Karpas-422 (cell line): ENCODE measurements at regions not wholly inside any gene's neighbourhood (a gene's known extent, or its start where the extent isn't known, plus 50 kb on each side); places are given as distances from the start of the nearest gene placed in this dataset.

Experiments used
- DNase-seq: peaks from one replicate; pipeline ENCODE4 v3.0.0-alpha.2; 2015
- H2AFZ ChIP-seq: fragments of 200-600 bp; sonication (generic); 2 replicates; pipeline ENCODE4 v1.6.1; 2014; ENCODE audit warnings: antibody characterized with exemption, low read length, mixed read lengths
- H3K27ac ChIP-seq: fragments of 200-600 bp; sonication (generic); 2 replicates; pipeline ENCODE4 v1.5.1; 2014; ENCODE audit warnings: mild to moderate bottlenecking, low read length, moderate library complexity
- H3K27me3 ChIP-seq: fragments of 200-600 bp; sonication (generic); 2 replicates; pipeline ENCODE4 v1.6.1; 2014; ENCODE audit warnings: low read length, mixed read lengths
- H3K36me3 ChIP-seq: fragments of 200-600 bp; sonication (generic); 2 replicates; pipeline ENCODE4 v1.6.1; 2014; ENCODE audit warnings: low read length, mixed read lengths; ENCODE audit not compliant: insufficient read depth
- H3K4me1 ChIP-seq: fragments of 200-600 bp; sonication (generic); 2 replicates; pipeline ENCODE4 v1.6.1; 2014; ENCODE audit warnings: mild to moderate bottlenecking, low read length, mixed read lengths
- H3K4me2 ChIP-seq: fragments of 200-600 bp; sonication (generic); 2 replicates; pipeline ENCODE4 v1.6.1; 2014; ENCODE audit warnings: low read length, low read depth, mild to moderate bottlenecking; ENCODE audit not compliant: poor library complexity, severe bottlenecking
- H3K4me3 ChIP-seq: fragments of 200-600 bp; sonication (generic); 2 replicates; pipeline ENCODE4 v1.5.1; 2014; ENCODE audit warnings: mild to moderate bottlenecking, antibody characterized with exemption, low read length, mixed read lengths
- H3K79me2 ChIP-seq: fragments of 200-600 bp; sonication (generic); 2 replicates; pipeline ENCODE4 v1.6.1; 2014; ENCODE audit warnings: mild to moderate bottlenecking, low read length, mixed read lengths
- H3K9ac ChIP-seq: fragments of 200-600 bp; sonication (generic); 2 replicates; pipeline ENCODE4 v1.6.0; 2014; ENCODE audit warnings: low read length
- H3K9me2 ChIP-seq: fragments of 200-600 bp; sonication (generic), shearing (Covaris generic); replicated peaks from 2 replicates; pipeline ENCODE4 v1.6.0; 2014; ENCODE audit warnings: mild to moderate bottlenecking, low read length, moderate library complexity; ENCODE audit not compliant: insufficient read depth
- H3K9me3 ChIP-seq: fragments of 300-700, 200-600 bp; sonication (generic); 2 replicates; pipeline ENCODE4 v1.6.1; 2014; ENCODE audit warnings: low read length, mixed read lengths
- H4K20me1 ChIP-seq: fragments of 200-600 bp; sonication (generic); 2 replicates; pipeline ENCODE4 v1.6.1; 2014; ENCODE audit warnings: mild to moderate bottlenecking, antibody characterized with exemption, low read length, low read depth; ENCODE audit not compliant: insufficient read depth

DNA sequence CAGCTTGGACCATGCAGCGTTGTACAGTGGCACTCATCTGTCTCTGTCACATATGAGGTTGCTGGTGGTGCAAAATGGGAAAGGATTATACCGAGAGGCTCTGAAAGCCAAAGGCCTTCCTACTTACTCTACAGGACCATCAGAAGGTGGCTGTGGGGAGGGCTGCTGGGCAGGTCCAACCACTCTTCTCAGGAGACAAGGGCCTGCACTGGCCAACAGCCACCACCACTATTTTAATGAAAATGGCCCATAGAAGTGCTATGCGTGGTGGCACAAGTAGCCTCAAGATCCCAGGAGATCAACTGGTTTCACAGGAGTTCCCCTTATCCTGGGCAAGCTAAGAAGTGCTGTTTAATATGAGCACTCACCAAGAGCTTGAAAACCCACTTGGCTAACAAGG lies 52.3 kb downstream of the MRPL57 start:
- Histone ChIP-seq H2AFZ (no peak overlapping the region), H4K20me1 (no peaks in the 10 kb centered on the region), H3K4me3 (no peak overlapping the region), H3K4me1 (0 out of 2 replicates have a peak, but pooled peaks cover 2% of the 10 kb centered on the region), H3K36me3 (no peaks in the 10 kb centered on the region), H3K4me2 (no peak overlapping the region), H3K79me2 (no peaks in the 10 kb centered on the region), H3K9ac (no peak overlapping the region), H3K9me2 (no peaks in the 10 kb centered on the region), H3K27me3 (no peaks in the 10 kb centered on the region), H3K9me3 (no peaks in the 10 kb centered on the region), H3K27ac (no peak overlapping the region)
- DNase-seq = no peak

GRCh38 chr13:21229241-21230024 lies 53.0 kb downstream of the MRPL57 start:
- H3K4me2 ChIP-seq = no peak overlapping the region
- 0 out of 2 replicates have a peak, but pooled peaks cover 2% of the 10 kb centered on the region for H3K4me1 ChIP-seq
- H2AFZ ChIP-seq = no peak overlapping the region
- H4K20me1 ChIP-seq = no peaks in the 10 kb centered on the region
- H3K9me2 ChIP-seq = no peaks in the 10 kb centered on the region
- no peak overlapping the region for H3K27ac ChIP-seq
- no peak overlapping the region for H3K4me3 ChIP-seq
- no peak for DNase-seq
- H3K36me3 ChIP-seq = no peaks in the 10 kb centered on the region
- H3K79me2 ChIP-seq = no peaks in the 10 kb centered on the region
- no peaks in the 10 kb centered on the region for H3K9me3 ChIP-seq
- H3K27me3 ChIP-seq = no peaks in the 10 kb centered on the region
- H3K9ac ChIP-seq = no peak overlapping the region

GRCh38 chr13:21230516-21230915 lies 54.1 kb downstream of the MRPL57 start:
- H3K4me3 ChIP-seq = no peak overlapping the region
- H3K9me3 ChIP-seq = no peaks in the 10 kb centered on the region
- no peaks in the 10 kb centered on the region for H3K79me2 ChIP-seq
- no peaks in the 10 kb centered on the region for H3K4me1 ChIP-seq
- H3K36me3 ChIP-seq = no peaks in the 10 kb centered on the region
- H3K9me2 ChIP-seq = no peaks in the 10 kb centered on the region
- no peak overlapping the region for H3K4me2 ChIP-seq
- DNase-seq = no peak
- H3K27me3 ChIP-seq = no peaks in the 10 kb centered on the region
- no peak overlapping the region for H3K9ac ChIP-seq
- H3K27ac ChIP-seq = no peak overlapping the region
- H4K20me1 ChIP-seq = no peaks in the 10 kb centered on the region
- no peak overlapping the region for H2AFZ ChIP-seq

DNA sequence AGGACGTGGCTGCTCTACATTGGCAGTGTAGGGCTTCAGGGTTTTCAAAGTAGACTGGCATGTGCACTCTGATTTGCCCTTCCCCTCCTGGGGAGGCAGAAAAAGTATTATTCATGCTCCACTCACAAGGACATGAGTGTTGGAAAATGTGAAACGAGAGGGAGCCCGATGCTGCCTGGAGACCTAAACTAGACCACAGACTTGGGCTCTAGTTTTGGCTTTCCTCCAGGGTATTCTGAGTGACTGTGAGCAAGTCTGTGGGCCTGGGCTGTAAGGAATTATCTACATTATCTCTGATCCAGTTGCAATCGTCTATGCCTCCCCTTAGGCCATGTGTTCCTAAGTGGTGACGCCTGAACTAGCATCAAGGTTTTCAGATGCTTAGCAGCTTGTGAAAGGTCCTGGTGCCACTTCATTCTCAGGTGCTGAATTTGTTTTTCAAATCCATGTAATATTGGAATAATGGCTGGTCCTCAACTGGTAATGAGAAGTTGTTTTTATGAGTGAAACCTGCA lies 55.0 kb downstream of the MRPL57 start:
- H4K20me1 ChIP-seq = no peaks in the 10 kb centered on the region
- H3K27ac ChIP-seq = no peak overlapping the region
- DNase-seq = no peak
- H3K36me3 ChIP-seq = no peaks in the 10 kb centered on the region
- H3K79me2 ChIP-seq = no peaks in the 10 kb centered on the region
- H3K4me1 ChIP-seq = no peaks in the 10 kb centered on the region
- no peak overlapping the region for H2AFZ ChIP-seq
- no peaks in the 10 kb centered on the region for H3K9me3 ChIP-seq
- H3K27me3 ChIP-seq = no peaks in the 10 kb centered on the region
- no peak overlapping the region for H3K9ac ChIP-seq
- no peak overlapping the region for H3K4me3 ChIP-seq
- H3K9me2 ChIP-seq = no peaks in the 10 kb centered on the region
- no peak overlapping the region for H3K4me2 ChIP-seq

DNA sequence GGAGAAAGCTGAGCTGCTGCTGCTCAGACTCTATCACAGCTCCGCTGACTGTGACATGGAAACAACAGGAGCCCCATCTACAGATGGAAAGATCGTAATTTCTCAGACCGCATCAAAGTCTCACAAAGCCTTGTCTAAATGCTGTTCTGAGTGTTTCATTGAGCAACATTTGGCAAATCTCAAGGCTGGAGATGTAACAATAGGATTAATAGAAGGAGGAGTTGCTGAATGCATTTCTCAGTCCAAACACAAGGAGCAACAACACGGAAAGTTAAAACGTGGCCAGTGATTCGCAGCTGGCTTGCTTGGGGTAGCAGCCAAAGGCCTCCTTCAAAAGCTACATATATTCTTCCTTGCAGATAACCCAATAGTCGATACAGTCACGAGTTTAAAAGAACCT lies 55.7 kb downstream of the MRPL57 start:
- no peak overlapping the region for H3K4me3 ChIP-seq
- no peaks in the 10 kb centered on the region for H3K36me3 ChIP-seq
- no peak overlapping the region for H3K27ac ChIP-seq
- no peak for DNase-seq
- no peaks in the 10 kb centered on the region for H3K4me1 ChIP-seq
- H3K9me3 ChIP-seq = no peaks in the 10 kb centered on the region
- no peaks in the 10 kb centered on the region for H3K27me3 ChIP-seq
- H3K79me2 ChIP-seq = no peaks in the 10 kb centered on the region
- H2AFZ ChIP-seq = no peak overlapping the region
- H3K9ac ChIP-seq = no peak overlapping the region
- H3K4me2 ChIP-seq = no peak overlapping the region
- H4K20me1 ChIP-seq = no peaks in the 10 kb centered on the region
- H3K9me2 ChIP-seq = no peaks in the 10 kb centered on the region

- Histone ChIP-seq H3K4me3 (no peak overlapping the region), H3K36me3 (no peaks in the 10 kb centered on the region), H3K9me2 (no peaks in the 10 kb centered on the region), H4K20me1 (no peaks in the 10 kb centered on the region), H3K27ac (no peak overlapping the region), H3K4me1 (no peaks in the 10 kb centered on the region), H2AFZ (no peak overlapping the region), H3K4me2 (no peak overlapping the region), H3K27me3 (no peaks in the 10 kb centered on the region), H3K9me3 (no peaks in the 10 kb centered on the region), H3K79me2 (no peaks in the 10 kb centered on the region), H3K9ac (no peak overlapping the region)
- DNase-seq = no peak
Measured at GRCh38 chr13:21232599-21232998, 56.1 kb downstream of the MRPL57 start.

- Histone ChIP-seq H3K27ac (no peak overlapping the region), H2AFZ (no peak overlapping the region), H3K9ac (no peak overlapping the region), H3K36me3 (no peaks in the 10 kb centered on the region), H3K9me2 (no peaks in the 10 kb centered on the region), H3K4me2 (no peak overlapping the region), H3K9me3 (no peaks in the 10 kb centered on the region), H3K27me3 (no peaks in the 10 kb centered on the region), H3K79me2 (no peaks in the 10 kb centered on the region), H3K4me1 (no peaks in the 10 kb centered on the region), H4K20me1 (no peaks in the 10 kb centered on the region), H3K4me3 (no peak overlapping the region)
- peak; percentile 14 for DNase-seq
Measured at GRCh38 chr13:21233086-21233485, 56.6 kb downstream of the MRPL57 start.

- no peak for DNase-seq
- Histone ChIP-seq H3K27me3 (no peaks in the 10 kb centered on the region), H3K9me2 (no peaks in the 10 kb centered on the region), H2AFZ (no peak overlapping the region), H3K36me3 (no peaks in the 10 kb centered on the region), H3K4me2 (no peak overlapping the region), H3K4me1 (no peaks in the 10 kb centered on the region), H3K9ac (no peak overlapping the region), H3K4me3 (no peak overlapping the region), H3K79me2 (no peaks in the 10 kb centered on the region), H3K9me3 (no peaks in the 10 kb centered on the region), H4K20me1 (no peaks in the 10 kb centered on the region), H3K27ac (no peak overlapping the region)
Measured at GRCh38 chr13:21234526-21234925, 58.1 kb downstream of the MRPL57 start.
